IMR-90 (cell line): ENCODE measurements at regions not wholly inside any gene's neighbourhood (a gene's known extent, or its start where the extent isn't known, plus 50 kb on each side); places are given as distances from the start of the nearest gene placed in this dataset.
A peak's percentile ranks its signal among the peaks of the same experiment; 100 is the strongest.

Source experiments
- ATAC-seq: fragments of 200-7000 bp; cut with Tn5 transposase; 2 replicates; pipeline ENCODE4 v1.9.1; 2020; ENCODE audit warnings: low read depth, mild to moderate bottlenecking, moderate library complexity
- BruUV-seq: library from RNA; stranded (reverse); fragments of 400-500 nt; replicated peaks from 2 replicates; lab custom pipeline; 2021; lab: Mats Ljungman, UMichigan
- CTCF ChIA-PET: fragments of 300-600 bp; formaldehyde crosslinking; extraction: SDS; loops from one replicate; lab custom pipeline; 2021; ENCODE audit warnings: antibody characterized with exemption; lab: Yijun Ruan, JAX
- POLR2A ChIA-PET: fragments of 300-600 bp; sonication (Branson Sonifier 250); formaldehyde crosslinking; loops from one replicate; lab custom pipeline; 2022; ENCODE audit warnings: antibody characterized with exemption; ENCODE audit not compliant: unreplicated experiment; lab: Charles Lee
- DNase-seq: peaks from one replicate; pipeline ENCODE4 v3.0.0; 2013
- H2AFZ ChIP-seq: replicated peaks from 2 replicates; pipeline ENCODE3; 2013; ENCODE audit warnings: low read length, mild to moderate bottlenecking; ENCODE audit not compliant: poor library complexity
- H2AK5ac ChIP-seq: 2 replicates; pipeline ENCODE4 v1.6.1; 2013; ENCODE audit warnings: low read depth, low read length, inconsistent platforms
- H2AK9ac ChIP-seq: replicated peaks from 2 replicates; pipeline ENCODE3; 2013; ENCODE audit warnings: mild to moderate bottlenecking, low read depth, low read length, moderate library complexity; ENCODE audit not compliant: poor library complexity
- H2BK120ac ChIP-seq: 2 replicates; pipeline ENCODE4 v1.6.1; 2013; ENCODE audit warnings: low read depth, low read length, inconsistent platforms
- H2BK15ac ChIP-seq: 3 replicates; pipeline ENCODE4 v1.6.1; 2013; ENCODE audit warnings: low read depth, low read length, inconsistent platforms
- H2BK20ac ChIP-seq: 2 replicates; pipeline ENCODE4 v1.6.1; 2013; ENCODE audit warnings: low read depth, mild to moderate bottlenecking, inconsistent platforms, low read length, moderate library complexity
- H2BK5ac ChIP-seq: 2 replicates; pipeline ENCODE4 v1.6.1; 2013; ENCODE audit warnings: mild to moderate bottlenecking, low read depth, low read length, inconsistent platforms; ENCODE audit not compliant: poor library complexity, severe bottlenecking
- H3K14ac ChIP-seq: replicated peaks from 2 replicates; pipeline ENCODE4 v1.6.1; 2013; ENCODE audit warnings: low read depth, low read length, inconsistent platforms
- H3K18ac ChIP-seq: 2 replicates; pipeline ENCODE4 v1.6.1; 2013; ENCODE audit warnings: low read depth, low read length, control low read depth
- H3K23ac ChIP-seq: 2 replicates; pipeline ENCODE4 v1.6.1; 2013; ENCODE audit warnings: low read depth, low read length, inconsistent platforms
- H3K27ac ChIP-seq: 2 replicates; pipeline ENCODE4 v1.5.1; 2013; ENCODE audit warnings: mild to moderate bottlenecking, control low read depth, low read length; ENCODE audit not compliant: insufficient read depth
- H3K27me3 ChIP-seq: 2 replicates; pipeline ENCODE4 v1.6.1; 2013; ENCODE audit warnings: low read length; ENCODE audit not compliant: control insufficient read depth, insufficient read depth
- H3K36me3 ChIP-seq: 2 replicates; pipeline ENCODE4 v1.6.1; 2013; ENCODE audit warnings: low read length, mixed read lengths; ENCODE audit not compliant: control insufficient read depth, insufficient read depth
- H3K4ac ChIP-seq: 2 replicates; pipeline ENCODE4 v1.6.1; 2013; ENCODE audit warnings: low read depth, low read length, inconsistent platforms
- H3K4me1 ChIP-seq: 2 replicates; pipeline ENCODE4 v1.6.1; 2013; ENCODE audit warnings: low read length, mixed read lengths; ENCODE audit not compliant: control insufficient read depth, insufficient read depth
- H3K4me2 ChIP-seq: 2 replicates; pipeline ENCODE4 v1.6.1; 2013; ENCODE audit warnings: low read depth, mild to moderate bottlenecking, control low read depth, low read length, moderate library complexity
- H3K4me3 ChIP-seq: 2 replicates; pipeline ENCODE4 v1.5.1; 2013; ENCODE audit warnings: low read depth, mild to moderate bottlenecking, control low read depth, low read length, moderate library complexity; ENCODE audit not compliant: insufficient read depth
- H3K56ac ChIP-seq: 2 replicates; pipeline ENCODE4 v1.6.1; 2013; ENCODE audit warnings: low read length, inconsistent platforms; ENCODE audit not compliant: insufficient read depth; ENCODE audit errors: extremely low read depth
- H3K79me1 ChIP-seq, 2 experiments: 2 replicates each; pipeline ENCODE4 v1.6.1; 2013; ENCODE audit warnings: low read length in 2 of 2, inconsistent platforms in 1 of 2, low read depth in 1 of 2
- H3K9ac ChIP-seq: 2 replicates; pipeline ENCODE4 v1.6.1; 2013; ENCODE audit warnings: low read depth, low read length, control low read depth
- H3K9me1 ChIP-seq: 2 replicates; pipeline ENCODE4 v1.6.1; 2013; ENCODE audit warnings: low read length, inconsistent platforms; ENCODE audit not compliant: insufficient read depth
- H3K9me3 ChIP-seq: 2 replicates; pipeline ENCODE4 v1.6.1; 2013; ENCODE audit warnings: low read length; ENCODE audit not compliant: control insufficient read depth, insufficient read depth
- H4K20me1 ChIP-seq: 2 replicates; pipeline ENCODE4 v1.6.1; 2013; ENCODE audit warnings: low read length, inconsistent platforms; ENCODE audit not compliant: insufficient read depth
- H4K5ac ChIP-seq: 2 replicates; pipeline ENCODE4 v1.6.1; 2013; ENCODE audit warnings: mild to moderate bottlenecking, low read depth, low read length, control low read depth
- H4K8ac ChIP-seq, 2 experiments: 2 replicates each; pipeline ENCODE4 v1.6.1; 2013; ENCODE audit warnings: low read depth in 2 of 2, low read length in 2 of 2, control low read depth in 1 of 2, inconsistent platforms in 1 of 2
- H4K91ac ChIP-seq: 2 replicates; pipeline ENCODE4 v1.6.1; 2013; ENCODE audit warnings: low read depth, low read length, inconsistent platforms; ENCODE audit not compliant: insufficient read depth
- FOS ChIP-seq: fragments of 150-350 bp; IDR thresholded peaks from 2 replicates; pipeline ENCODE4 v1.6.1; 2016; ENCODE audit warnings: low read depth, low read length
- RAD21 ChIP-seq: IDR thresholded peaks from 2 replicates; pipeline ENCODE4 v1.6.1; 2012; ENCODE audit warnings: low read length, improper control_type of control experiment
- RCOR1 ChIP-seq: IDR thresholded peaks from 2 replicates; pipeline ENCODE4 v1.6.1; 2012; ENCODE audit warnings: mild to moderate bottlenecking, low read length, improper control_type of control experiment; ENCODE audit not compliant: insufficient replicate concordance
- USF2 ChIP-seq: fragments of 150-350 bp; IDR thresholded peaks from 2 replicates; pipeline ENCODE4 v1.6.1; 2017; ENCODE audit warnings: mild to moderate bottlenecking, antibody characterized with exemption, low read length, low read depth
- WGBS, 2 experiments: methylation state at CpG; one replicate each; pipeline versions ENCODE4 v1.1.5 to v1.1.7; 2013; ENCODE audit warnings: missing lambda C conversion rate in 2 of 2; ENCODE audit not compliant: insufficient read length in 1 of 2; ENCODE audit errors: extremely low coverage in 2 of 2; 5-methylcytosine and 5-hydroxymethylcytosine counted together
- dilution Hi-C: fragments of 300-500 bp; cut with HindIII; formaldehyde crosslinking; loops from one replicate; pipeline ENCODE4 v1.14.3; 2018; ENCODE audit warnings: low sequenced_read_pairs; ENCODE audit not compliant: unreplicated experiment
- in situ Hi-C: fragments of 300-500 bp; cut with MboI; formaldehyde crosslinking; loops from 3 replicates; pipeline ENCODE4 v1.14.3; 2019; ENCODE audit warnings: low sequenced_read_pairs, inconsistent platforms, mixed read lengths
- intact Hi-C: fragments of 100-400 bp; cut with micrococcal nuclease; formaldehyde crosslinking; loops from 2 replicates; pipeline ENCODE4 v1.10.0; 2022

- Histone ChIP-seq H2AK9ac (no peak overlapping the region), H2BK5ac (no peak overlapping the region), H3K23ac (no peak overlapping the region), H3K27me3 (no peaks in the 10 kb centered on the region), H4K8ac (no peak overlapping the region), H3K4me1 (peaks cover 19% of the 10 kb centered on the region), H3K18ac (peak overlapping the region; percentile 20; the same call in 1 of the 2 replicates), H3K14ac (no peak overlapping the region), H4K20me1 (no peaks in the 10 kb centered on the region; the same call in 1 of the 2 replicates), H2AFZ (no peak overlapping the region), H3K9me3 (no peaks in the 10 kb centered on the region), H3K4me3 (no peak overlapping the region), H2BK120ac (no peak overlapping the region), H3K9me1 (peaks cover 15% of the 10 kb centered on the region; the same call in 1 of the 2 replicates), H3K4ac (no peak overlapping the region), H3K36me3 (no peaks in the 10 kb centered on the region), H3K79me1 (no peaks in the 10 kb centered on the region), H2BK20ac (no peak overlapping the region), H2BK15ac (peak overlapping the region; percentile 54; the same call in 2 of the 3 replicates), H4K5ac (no peak overlapping the region; the same call in 1 of the 2 replicates), H3K56ac (no peak overlapping the region), H2AK5ac (no peak overlapping the region), H3K4me2 (no peak overlapping the region), H3K27ac (no peak overlapping the region), H3K9ac (no peak overlapping the region), H4K91ac (no peak overlapping the region)
- intact Hi-C loops = no loop called here
- TF ChIP-seq FOS (peak; percentile 13; the same call in 1 of the 2 replicates), RCOR1 (no peak), USF2 (no peak), RAD21 (no peak)
- no TSS peak for BruUV-seq
- dilution Hi-C loops = no loop called here
- CTCF ChIA-PET = interaction anchor here (0.6 kb wide), 1 partner anchor 147 kb away, joined by 3 read pairs; no protein-coding TSS in a partner anchor
- DNase-seq (peak; percentile 72), ATAC-seq (no peak)
- POLR2A ChIA-PET = no interaction called here
- in situ Hi-C loops = no loop called here
- no CpG with 5 or more reads among the region's 3 CpGs for WGBS, 2 experiments
Measured at GRCh38 chr7:33745934-33746333, 159.4 kb upstream of the BMPER start.
